Effector memory CD4-positive, alpha-beta T cell (primary cell): ENCODE measurements at regions not wholly inside any gene's neighbourhood (a gene's known extent, or its start where the extent isn't known, plus 50 kb on each side); places are given as distances from the start of the nearest gene placed in this dataset.

Experiments
- DNase-seq, 3 donors: peaks; one replicate each; pipeline ENCODE4 v3.0.0-alpha.2; 2020
- H3K27ac ChIP-seq: 2 replicates; pipeline ENCODE4 v1.7.0; 2013; ENCODE audit warnings: mild to moderate bottlenecking, low read length, moderate library complexity; ENCODE audit not compliant: insufficient read depth, poor library complexity, severe bottlenecking
- H3K27me3 ChIP-seq: replicated peaks from 2 replicates; pipeline ENCODE4 v1.7.0; 2013; ENCODE audit warnings: mild to moderate bottlenecking, low read length; ENCODE audit not compliant: insufficient read depth, control insufficient read depth, poor library complexity, severe bottlenecking
- H3K36me3 ChIP-seq: 2 replicates; pipeline ENCODE4 v1.7.0; 2013; ENCODE audit warnings: mild to moderate bottlenecking, low read length, moderate library complexity; ENCODE audit not compliant: control insufficient read depth, insufficient read depth
- H3K4me1 ChIP-seq: 2 replicates; pipeline ENCODE4 v1.7.0; 2013; ENCODE audit warnings: low read length, mild to moderate bottlenecking; ENCODE audit not compliant: control insufficient read depth, insufficient read depth, poor library complexity, severe bottlenecking
- H3K4me3 ChIP-seq: 2 replicates; pipeline ENCODE4 v1.7.0; 2013; ENCODE audit warnings: low read length, low read depth, mild to moderate bottlenecking; ENCODE audit not compliant: insufficient read depth, poor library complexity, severe bottlenecking
- H3K9me3 ChIP-seq: 2 replicates; pipeline ENCODE4 v1.7.0; 2013; ENCODE audit warnings: mild to moderate bottlenecking, low read length, moderate library complexity; ENCODE audit not compliant: control insufficient read depth

GRCh38 chr6:14361297-14361696, 243.7 kb downstream of the CD83 start:
- Histone ChIP-seq H3K4me3 (no peak overlapping the region), H3K27me3 (no peaks in the 10 kb centered on the region), H3K36me3 (no peaks in the 10 kb centered on the region), H3K9me3 (no peaks in the 10 kb centered on the region), H3K4me1 (no peaks in the 10 kb centered on the region), H3K27ac (no peak overlapping the region)
- DNase-seq: no peak

- Histone ChIP-seq H3K4me1 (no peaks in the 10 kb centered on the region), H3K27ac (no peak overlapping the region)
Measured at GRCh38 chr6:14361956-14362587, 244.5 kb downstream of the CD83 start.

GRCh38 chr6:14364370-14364769, 246.8 kb downstream of the CD83 start:
- Histone ChIP-seq H3K27ac (no peak overlapping the region), H3K4me3 (no peak overlapping the region), H3K27me3 (no peaks in the 10 kb centered on the region), H3K36me3 (no peaks in the 10 kb centered on the region), H3K9me3 (no peaks in the 10 kb centered on the region), H3K4me1 (no peaks in the 10 kb centered on the region)
- DNase-seq: no peak

More at GRCh38 chr6:14361956-14362587, 244.5 kb downstream of the CD83 start:
- no peak for DNase-seq
- Histone ChIP-seq H3K27me3 (no peaks in the 10 kb centered on the region), H3K9me3 (no peaks in the 10 kb centered on the region), H3K4me3 (no peak overlapping the region), H3K36me3 (no peaks in the 10 kb centered on the region)

GRCh38 chr6:14365393-14365792, 247.8 kb downstream of the CD83 start:
- no peaks in the 10 kb centered on the region for H3K27me3 ChIP-seq
- no peak overlapping the region for H3K4me3 ChIP-seq
- no peak overlapping the region for H3K27ac ChIP-seq
- no peaks in the 10 kb centered on the region for H3K36me3 ChIP-seq
- no peaks in the 10 kb centered on the region for H3K4me1 ChIP-seq
- no peak for DNase-seq
- no peaks in the 10 kb centered on the region for H3K9me3 ChIP-seq

GRCh38 chr6:14366315-14366714, 248.7 kb downstream of the CD83 start:
- Histone ChIP-seq H3K4me3 (no peak overlapping the region), H3K27ac (no peak overlapping the region), H3K9me3 (no peaks in the 10 kb centered on the region), H3K27me3 (no peaks in the 10 kb centered on the region), H3K4me1 (no peaks in the 10 kb centered on the region), H3K36me3 (no peaks in the 10 kb centered on the region)
- DNase-seq: no peak

- Histone ChIP-seq H3K4me3 (no peak overlapping the region), H3K9me3 (no peaks in the 10 kb centered on the region), H3K27me3 (no peaks in the 10 kb centered on the region), H3K4me1 (no peaks in the 10 kb centered on the region), H3K27ac (no peak overlapping the region), H3K36me3 (no peaks in the 10 kb centered on the region)
- DNase-seq: no peak
Measured at GRCh38 chr6:14366872-14367271, 249.3 kb downstream of the CD83 start.

GRCh38 chr6:14367296-14367695, 249.7 kb downstream of the CD83 start:
- H3K27me3 ChIP-seq: no peaks in the 10 kb centered on the region
- no peak overlapping the region for H3K4me3 ChIP-seq
- no peak for DNase-seq
- no peaks in the 10 kb centered on the region for H3K9me3 ChIP-seq
- no peak overlapping the region for H3K27ac ChIP-seq
- H3K4me1 ChIP-seq: no peaks in the 10 kb centered on the region
- H3K36me3 ChIP-seq: no peaks in the 10 kb centered on the region

- H3K4me1 ChIP-seq: no peaks in the 10 kb centered on the region
- no peaks in the 10 kb centered on the region for H3K9me3 ChIP-seq
- no peak overlapping the region for H3K4me3 ChIP-seq
- no peak overlapping the region for H3K27ac ChIP-seq
- no peaks in the 10 kb centered on the region for H3K27me3 ChIP-seq
- no peaks in the 10 kb centered on the region for H3K36me3 ChIP-seq
- DNase-seq: no peak
Measured at GRCh38 chr6:14369717-14370116, 252.1 kb downstream of the CD83 start.

GRCh38 chr6:14371530-14371929, 254.0 kb downstream of the CD83 start:
- Histone ChIP-seq H3K9me3 (no peaks in the 10 kb centered on the region), H3K27me3 (no peaks in the 10 kb centered on the region), H3K27ac (no peak overlapping the region), H3K36me3 (no peaks in the 10 kb centered on the region), H3K4me1 (no peaks in the 10 kb centered on the region), H3K4me3 (no peak overlapping the region)
- no peak for DNase-seq

- Histone ChIP-seq H3K36me3 (no peaks in the 10 kb centered on the region), H3K4me1 (no peaks in the 10 kb centered on the region), H3K9me3 (no peaks in the 10 kb centered on the region), H3K27me3 (no peaks in the 10 kb centered on the region), H3K27ac (no peak overlapping the region), H3K4me3 (no peak overlapping the region)
- no peak for DNase-seq
Measured at GRCh38 chr6:14372734-14373489, 255.3 kb downstream of the CD83 start.
